ENCODE measurements at regions not wholly inside any gene's neighbourhood (a gene's known extent, or its start where the extent isn't known, plus 50 kb on each side); places are given as distances from the start of the nearest gene placed in this dataset.

DNA sequence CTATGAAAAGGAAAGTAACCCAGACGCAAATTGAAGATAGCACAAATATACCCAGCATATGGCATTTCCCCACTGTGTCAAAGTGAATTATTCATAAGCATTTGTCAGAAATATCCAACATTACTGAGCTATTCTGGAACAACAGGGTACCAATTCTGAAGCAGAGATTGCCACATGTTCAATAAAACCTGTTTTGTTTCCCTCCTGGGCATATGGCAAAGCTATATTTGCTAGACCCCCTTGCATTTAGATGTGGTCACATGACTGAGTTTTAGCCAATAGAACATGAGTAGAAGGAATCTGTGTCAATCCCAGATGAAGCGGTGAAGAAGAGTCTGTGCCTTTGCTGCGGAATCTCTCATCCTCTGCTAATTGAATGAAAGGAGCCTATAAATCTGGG, 296.4 kb upstream of the DLGAP1 start:
- DNase-seq (no peak), ATAC-seq (ENCODE audit: low FRiP score in 2 of 2) (no peak)
- TF ChIP-seq POLR2AphosphoS5 (IDR thresholded peaks at IDR 0.05): no peak
- TF ChIP-seq, protein P1, sequence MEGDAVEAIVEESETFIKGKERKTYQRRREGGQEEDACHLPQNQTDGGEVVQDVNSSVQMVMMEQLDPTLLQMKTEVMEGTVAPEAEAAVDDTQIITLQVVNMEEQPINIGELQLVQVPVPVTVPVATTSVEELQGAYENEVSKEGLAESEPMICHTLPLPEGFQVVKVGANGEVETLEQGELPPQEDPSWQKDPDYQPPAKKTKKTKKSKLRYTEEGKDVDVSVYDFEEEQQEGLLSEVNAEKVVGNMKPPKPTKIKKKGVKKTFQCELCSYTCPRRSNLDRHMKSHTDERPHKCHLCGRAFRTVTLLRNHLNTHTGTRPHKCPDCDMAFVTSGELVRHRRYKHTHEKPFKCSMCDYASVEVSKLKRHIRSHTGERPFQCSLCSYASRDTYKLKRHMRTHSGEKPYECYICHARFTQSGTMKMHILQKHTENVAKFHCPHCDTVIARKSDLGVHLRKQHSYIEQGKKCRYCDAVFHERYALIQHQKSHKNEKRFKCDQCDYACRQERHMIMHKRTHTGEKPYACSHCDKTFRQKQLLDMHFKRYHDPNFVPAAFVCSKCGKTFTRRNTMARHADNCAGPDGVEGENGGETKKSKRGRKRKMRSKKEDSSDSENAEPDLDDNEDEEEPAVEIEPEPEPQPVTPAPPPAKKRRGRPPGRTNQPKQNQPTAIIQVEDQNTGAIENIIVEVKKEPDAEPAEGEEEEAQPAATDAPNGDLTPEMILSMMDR (IDR thresholded peaks at IDR 0.05): no peak
- no peak for TF ChIP-seq EP300 (IDR thresholded peaks at IDR 0.05)
- TF ChIP-seq POLR2A (IDR thresholded peaks at IDR 0.05): no peak
- H3K9me3 ChIP-seq: no peaks in the 10 kb centered on the region
- H3K27me3 ChIP-seq: no peaks in the 10 kb centered on the region
- 85 to 88% methylated on average over 3 of the region's 3 CpGs for WGBS, 2 donors
- no peak overlapping the region for H3K4me3 ChIP-seq
- no peaks in the 10 kb centered on the region for H3K36me3 ChIP-seq
- no peak overlapping the region for H3K27ac ChIP-seq
- no peaks in the 10 kb centered on the region for H3K4me1 ChIP-seq

GRCh38 chr18:4750393-4751346, 295.6 kb upstream of the DLGAP1 start:
- Histone ChIP-seq H3K4me1 (no peaks in the 10 kb centered on the region), H3K27ac (no peak overlapping the region), H3K36me3 (no peaks in the 10 kb centered on the region), H3K4me3 (no peak overlapping the region), H3K27me3 (no peaks in the 10 kb centered on the region), H3K9me3 (no peaks in the 10 kb centered on the region)
- ATAC-seq (ENCODE audit: low FRiP score in 2 of 2) (no peak), DNase-seq (no peak)
- no peak for TF ChIP-seq POLR2A (IDR thresholded peaks at IDR 0.05)
- TF ChIP-seq, protein P1 (IDR thresholded peaks at IDR 0.05): no peak
- 75 to 78% methylated on average over 8 of the region's 8 CpGs for WGBS, 2 donors

DNA sequence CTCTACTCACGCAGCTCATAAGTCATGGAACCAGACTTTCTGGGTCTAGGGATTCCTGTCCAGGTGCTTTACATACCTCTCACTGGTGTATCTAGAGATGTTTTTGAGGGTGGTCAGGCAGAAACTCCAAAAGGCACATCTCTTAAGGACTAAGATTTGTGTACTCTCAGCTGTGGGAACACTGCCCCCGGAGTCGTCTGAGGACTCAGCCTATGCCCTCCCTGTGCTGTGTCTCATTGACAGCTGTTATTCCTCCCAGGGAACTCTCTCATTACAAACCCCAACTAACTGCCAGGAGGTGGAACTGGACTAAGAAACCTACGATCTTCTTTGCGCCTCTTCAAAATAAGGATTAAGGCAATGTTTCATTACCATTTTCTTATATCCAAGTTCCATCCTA, 293.9 kb upstream of the DLGAP1 start:
- TF ChIP-seq POLR2A (IDR thresholded peaks at IDR 0.05): no peak
- TF ChIP-seq, protein P1 (IDR thresholded peaks at IDR 0.05): no peak
- TF ChIP-seq POLR2AphosphoS5 (IDR thresholded peaks at IDR 0.05): no peak
- no peak for TF ChIP-seq EP300 (IDR thresholded peaks at IDR 0.05)
- DNase-seq: no peak
- Histone ChIP-seq H3K27me3 (no peaks in the 10 kb centered on the region), H3K36me3 (no peaks in the 10 kb centered on the region), H3K27ac (no peak overlapping the region), H3K9me3 (peaks cover 0 to 4% (median 0%) of the 10 kb centered on the region in 4 donors), H3K4me3 (no peak overlapping the region), H3K4me1 (no peaks in the 10 kb centered on the region)
- no peak for ATAC-seq (ENCODE audit: low FRiP score in 2 of 2)
- WGBS, 2 donors: 64 to 66% methylated on average over 5 of the region's 5 CpGs

- Histone ChIP-seq H3K4me3 (no peak overlapping the region), H3K9me3 (no peaks in the 10 kb centered on the region), H3K4me1 (no peaks in the 10 kb centered on the region), H3K36me3 (no peaks in the 10 kb centered on the region), H3K27me3 (no peaks in the 10 kb centered on the region), H3K27ac (no peak overlapping the region)
- TF ChIP-seq, protein P1 (IDR thresholded peaks at IDR 0.05): no peak
- TF ChIP-seq EP300 (IDR thresholded peaks at IDR 0.05) (no peak), POLR2AphosphoS5 (IDR thresholded peaks at IDR 0.05) (no peak), POLR2A (IDR thresholded peaks at IDR 0.05) (no peak)
- DNase-seq (no peak), ATAC-seq (ENCODE audit: low FRiP score in 2 of 2) (no peak)
- 77 to 81% methylated on average over 1 of the region's 1 CpG for WGBS, 2 donors
Measured at GRCh38 chr18:4734903-4735302, 279.8 kb upstream of the DLGAP1 start.

GRCh38 chr18:4734021-4734420, 278.9 kb upstream of the DLGAP1 start:
- no peaks in the 10 kb centered on the region for H3K27me3 ChIP-seq
- H3K4me1 ChIP-seq: no peaks in the 10 kb centered on the region
- no peak overlapping the region for H3K27ac ChIP-seq
- no peak overlapping the region for H3K4me3 ChIP-seq
- no peaks in the 10 kb centered on the region for H3K9me3 ChIP-seq
- TF ChIP-seq POLR2A (IDR thresholded peaks at IDR 0.05) (no peak), EP300 (IDR thresholded peaks at IDR 0.05) (no peak), POLR2AphosphoS5 (IDR thresholded peaks at IDR 0.05) (no peak)
- TF ChIP-seq, protein P1 (IDR thresholded peaks at IDR 0.05): no peak
- 83 to 84% methylated on average over 2 of the region's 2 CpGs for WGBS, 2 donors
- H3K36me3 ChIP-seq: no peaks in the 10 kb centered on the region
- ATAC-seq (ENCODE audit: low FRiP score in 2 of 2): no peak
- no peak for DNase-seq
